ENCODE measurements at regions not wholly inside any gene's neighbourhood (a gene's known extent, or its start where the extent isn't known, plus 50 kb on each side); places are given as distances from the start of the nearest gene placed in this dataset.

DNA sequence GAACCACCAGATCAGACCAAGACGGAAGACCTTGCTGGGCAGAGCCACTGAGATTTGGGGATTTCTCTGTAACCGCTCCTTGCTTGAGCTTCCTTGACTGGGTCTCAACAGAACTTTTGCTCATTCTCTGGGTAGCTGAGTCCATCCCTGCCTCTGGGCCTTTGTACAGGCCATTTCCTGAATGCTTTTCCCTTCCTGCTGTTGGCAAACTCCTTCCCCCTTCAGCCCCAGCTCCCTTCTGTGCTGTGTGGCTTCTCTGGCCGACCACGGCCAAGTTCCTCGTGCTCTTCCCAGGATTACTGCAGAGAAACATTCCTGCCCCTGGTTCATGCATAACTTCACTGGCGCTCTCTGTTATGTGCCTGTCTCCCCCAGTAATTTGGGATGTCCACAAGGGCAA, 150.5 kb upstream of the GPR26 start:
- DNase-seq (ENCODE audit: low read depth in 1 of 2, low spot score in 1 of 2) = no peak
- no peak overlapping the region for H3K27ac ChIP-seq (replicated peaks)
- no peaks in the 10 kb centered on the region for H3K27me3 ChIP-seq (ENCODE audit: insufficient read depth, poor library complexity, severe bottlenecking)
- no peak for TF ChIP-seq SPI1 (IDR thresholded peaks at IDR 0.05; ENCODE audit: borderline replicate concordance, low read depth)
- TF ChIP-seq CTCF (IDR thresholded peaks at IDR 0.05; ENCODE audit: insufficient read depth, low read length) = no peak
- TF ChIP-seq GABPA (IDR thresholded peaks at IDR 0.05; ENCODE audit: low read depth) = no peak
- TF ChIP-seq REST (IDR thresholded peaks at IDR 0.05; ENCODE audit: insufficient replicate concordance, low read depth) = no peak
- no peak for TF ChIP-seq POLR2AphosphoS5 (IDR thresholded peaks at IDR 0.05; ENCODE audit: low read depth)
- H3K4me3 ChIP-seq (replicated peaks; ENCODE audit: insufficient read depth, low read length) = no peak overlapping the region

DNA sequence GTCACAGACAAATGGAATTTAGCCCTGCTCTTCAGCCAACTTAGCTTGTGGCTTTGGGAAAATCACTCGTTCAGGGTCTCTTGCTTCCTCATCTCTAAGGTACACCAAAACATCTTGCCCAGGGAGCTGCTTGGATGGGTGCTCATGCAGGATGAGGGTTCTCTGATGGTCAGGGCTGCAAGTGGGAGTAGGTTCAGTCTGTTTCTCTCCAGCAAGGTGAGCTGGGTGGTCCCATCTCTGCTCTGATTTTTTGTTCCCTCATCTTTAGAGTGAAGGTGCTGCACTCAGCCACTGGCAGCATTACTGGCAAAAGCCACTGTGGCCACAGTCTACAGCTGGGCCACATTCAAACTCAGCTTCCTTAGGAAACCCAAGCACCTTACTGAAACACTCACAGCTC, 149.9 kb upstream of the GPR26 start:
- no peak for DNase-seq (ENCODE audit: low read depth in 1 of 2, low spot score in 1 of 2)

GRCh38 chr10:123517426-123517825, 148.7 kb upstream of the GPR26 start:
- TF ChIP-seq SPI1 (IDR thresholded peaks at IDR 0.05; ENCODE audit: borderline replicate concordance, low read depth) = no peak
- TF ChIP-seq POLR2AphosphoS5 (IDR thresholded peaks at IDR 0.05; ENCODE audit: low read depth) = no peak
- no peak for TF ChIP-seq REST (IDR thresholded peaks at IDR 0.05; ENCODE audit: insufficient replicate concordance, low read depth)
- no peak for TF ChIP-seq GABPA (IDR thresholded peaks at IDR 0.05; ENCODE audit: low read depth)
- no peak for TF ChIP-seq CTCF (IDR thresholded peaks at IDR 0.05; ENCODE audit: insufficient read depth, low read length)
- H3K27ac ChIP-seq (replicated peaks) = no peak overlapping the region
- H3K4me3 ChIP-seq (replicated peaks; ENCODE audit: insufficient read depth, low read length) = no peak overlapping the region
- no peaks in the 10 kb centered on the region for H3K27me3 ChIP-seq (ENCODE audit: insufficient read depth, poor library complexity, severe bottlenecking)
- no peak for DNase-seq (ENCODE audit: low read depth in 1 of 2, low spot score in 1 of 2)

More for the DNA sequence above, 149.9 kb upstream of the GPR26 start:
- Histone ChIP-seq H3K27me3 (ENCODE audit: insufficient read depth, poor library complexity, severe bottlenecking) (no peaks in the 10 kb centered on the region), H3K27ac (replicated peaks) (no peak overlapping the region), H3K4me3 (replicated peaks; ENCODE audit: insufficient read depth, low read length) (no peak overlapping the region)
- no peak for TF ChIP-seq REST (IDR thresholded peaks at IDR 0.05; ENCODE audit: insufficient replicate concordance, low read depth)
- no peak for TF ChIP-seq CTCF (IDR thresholded peaks at IDR 0.05; ENCODE audit: insufficient read depth, low read length)
- no peak for TF ChIP-seq POLR2AphosphoS5 (IDR thresholded peaks at IDR 0.05; ENCODE audit: low read depth)
- no peak for TF ChIP-seq GABPA (IDR thresholded peaks at IDR 0.05; ENCODE audit: low read depth)
- TF ChIP-seq SPI1 (IDR thresholded peaks at IDR 0.05; ENCODE audit: borderline replicate concordance, low read depth) = no peak
